Upper lobe of right lung (tissue), 1 donor: ENCODE measurements at regions not wholly inside any gene's neighbourhood (a gene's known extent, or its start where the extent isn't known, plus 50 kb on each side); places are given as distances from the start of the nearest gene placed in this dataset.

Experiments used
- ATAC-seq: fragments of 200-7000 bp; cut with Tn5 transposase; one replicate; pipeline ENCODE4 v1.9.1; 2020; ENCODE audit warnings: mild to moderate bottlenecking, moderate library complexity
- DNase-seq: peaks from one replicate; pipeline ENCODE4 v3.0.0-alpha.2; 2020
- H3K27ac ChIP-seq: fragments of 200-600 bp; one replicate; pipeline ENCODE4 v1.8.0; 2022
- H3K27me3 ChIP-seq: fragments of 200-600 bp; one replicate; pipeline ENCODE4 v1.8.0; 2022; ENCODE audit warnings: mild to moderate bottlenecking
- H3K36me3 ChIP-seq: fragments of 200-600 bp; one replicate; pipeline ENCODE4 v1.8.0; 2022
- H3K4me1 ChIP-seq: fragments of 200-600 bp; one replicate; pipeline ENCODE4 v1.8.0; 2022
- H3K4me3 ChIP-seq: fragments of 200-600 bp; one replicate; pipeline ENCODE4 v1.8.0; 2022; ENCODE audit warnings: mild to moderate bottlenecking
- H3K9me3 ChIP-seq: fragments of 200-600 bp; one replicate; pipeline ENCODE4 v1.8.0; 2022
- intact Hi-C: fragments of 100-400 bp; cut with DNase I; formaldehyde crosslinking; loops from one replicate; pipeline ENCODE4 v1.11.0; 2022
- TF ChIP-seq, protein P1 (sequence below): fragments of 200-600 bp; IDR thresholded peaks from one replicate; pipeline ENCODE4 v1.8.0; 2022; ENCODE audit warnings: antibody characterized with exemption
- donor health status: DM: no; HTN: yes; CAD: no; lungs with severe emphysema.

DNA sequence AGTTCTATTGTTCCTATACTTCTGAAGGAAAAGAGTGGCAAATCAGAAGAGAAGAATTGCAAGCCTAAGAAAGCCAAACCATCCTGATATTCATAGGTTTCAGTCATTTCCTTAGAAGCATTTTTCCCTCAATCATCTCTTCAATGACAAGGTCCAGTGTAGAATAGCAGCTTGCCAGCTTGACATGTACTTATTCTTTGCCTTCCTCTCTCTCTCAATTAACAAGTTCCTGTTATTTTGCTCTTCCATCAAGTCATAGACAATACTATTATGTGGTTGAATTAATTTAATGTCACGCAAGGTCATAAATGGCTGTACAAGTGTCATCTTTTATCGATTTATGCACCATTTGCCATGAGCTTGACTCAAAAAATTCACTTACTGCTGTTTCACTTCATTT is 216.3 kb upstream of the MBL2 start:
- Histone ChIP-seq H3K9me3 (no peaks in the 10 kb centered on the region), H3K36me3 (no peaks in the 10 kb centered on the region), H3K4me1 (no peaks in the 10 kb centered on the region), H3K27me3 (no peaks in the 10 kb centered on the region), H3K27ac (no peak overlapping the region), H3K4me3 (no peak overlapping the region)
- intact Hi-C loops = no loop called here
- TF ChIP-seq, protein P1, sequence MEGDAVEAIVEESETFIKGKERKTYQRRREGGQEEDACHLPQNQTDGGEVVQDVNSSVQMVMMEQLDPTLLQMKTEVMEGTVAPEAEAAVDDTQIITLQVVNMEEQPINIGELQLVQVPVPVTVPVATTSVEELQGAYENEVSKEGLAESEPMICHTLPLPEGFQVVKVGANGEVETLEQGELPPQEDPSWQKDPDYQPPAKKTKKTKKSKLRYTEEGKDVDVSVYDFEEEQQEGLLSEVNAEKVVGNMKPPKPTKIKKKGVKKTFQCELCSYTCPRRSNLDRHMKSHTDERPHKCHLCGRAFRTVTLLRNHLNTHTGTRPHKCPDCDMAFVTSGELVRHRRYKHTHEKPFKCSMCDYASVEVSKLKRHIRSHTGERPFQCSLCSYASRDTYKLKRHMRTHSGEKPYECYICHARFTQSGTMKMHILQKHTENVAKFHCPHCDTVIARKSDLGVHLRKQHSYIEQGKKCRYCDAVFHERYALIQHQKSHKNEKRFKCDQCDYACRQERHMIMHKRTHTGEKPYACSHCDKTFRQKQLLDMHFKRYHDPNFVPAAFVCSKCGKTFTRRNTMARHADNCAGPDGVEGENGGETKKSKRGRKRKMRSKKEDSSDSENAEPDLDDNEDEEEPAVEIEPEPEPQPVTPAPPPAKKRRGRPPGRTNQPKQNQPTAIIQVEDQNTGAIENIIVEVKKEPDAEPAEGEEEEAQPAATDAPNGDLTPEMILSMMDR = no peak
- no peak for DNase-seq
- ATAC-seq = no peak

GRCh38 chr10:52986125-52986524 is 213.5 kb upstream of the MBL2 start:
- no peak overlapping the region for H3K27ac ChIP-seq
- no peak overlapping the region for H3K4me3 ChIP-seq
- no peaks in the 10 kb centered on the region for H3K4me1 ChIP-seq
- H3K27me3 ChIP-seq = no peaks in the 10 kb centered on the region
- H3K9me3 ChIP-seq = no peaks in the 10 kb centered on the region
- DNase-seq (no peak), ATAC-seq (no peak)
- intact Hi-C loops = no loop called here
- H3K36me3 ChIP-seq = no peaks in the 10 kb centered on the region
- TF ChIP-seq, protein P1 = no peak

DNA sequence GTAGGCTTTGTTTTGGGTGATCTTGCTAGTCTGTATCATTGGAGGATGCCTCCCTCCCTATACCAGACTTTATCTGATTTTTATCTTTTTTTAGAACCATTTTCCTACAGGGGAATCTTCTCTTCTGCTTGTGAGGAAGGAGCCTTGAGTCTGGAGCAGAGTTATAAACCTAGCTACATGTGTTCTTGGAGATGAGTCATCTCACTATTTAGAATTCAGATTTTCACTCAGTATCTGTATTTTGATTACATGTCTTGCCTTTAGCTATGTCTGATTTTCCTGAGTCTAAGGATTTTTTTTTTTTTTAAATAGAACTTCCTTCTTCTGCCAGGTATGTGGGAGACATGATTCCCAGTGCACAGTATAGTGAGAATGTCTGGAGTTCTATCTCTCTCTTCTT is 211.6 kb upstream of the MBL2 start:
- H3K36me3 ChIP-seq = no peaks in the 10 kb centered on the region
- no peak for ATAC-seq
- TF ChIP-seq, protein P1 = no peak
- no peak overlapping the region for H3K27ac ChIP-seq
- no peak for DNase-seq
- H3K4me1 ChIP-seq = no peaks in the 10 kb centered on the region
- intact Hi-C loops = no loop called here
- no peaks in the 10 kb centered on the region for H3K27me3 ChIP-seq
- H3K9me3 ChIP-seq = no peaks in the 10 kb centered on the region
- H3K4me3 ChIP-seq = no peak overlapping the region

DNA sequence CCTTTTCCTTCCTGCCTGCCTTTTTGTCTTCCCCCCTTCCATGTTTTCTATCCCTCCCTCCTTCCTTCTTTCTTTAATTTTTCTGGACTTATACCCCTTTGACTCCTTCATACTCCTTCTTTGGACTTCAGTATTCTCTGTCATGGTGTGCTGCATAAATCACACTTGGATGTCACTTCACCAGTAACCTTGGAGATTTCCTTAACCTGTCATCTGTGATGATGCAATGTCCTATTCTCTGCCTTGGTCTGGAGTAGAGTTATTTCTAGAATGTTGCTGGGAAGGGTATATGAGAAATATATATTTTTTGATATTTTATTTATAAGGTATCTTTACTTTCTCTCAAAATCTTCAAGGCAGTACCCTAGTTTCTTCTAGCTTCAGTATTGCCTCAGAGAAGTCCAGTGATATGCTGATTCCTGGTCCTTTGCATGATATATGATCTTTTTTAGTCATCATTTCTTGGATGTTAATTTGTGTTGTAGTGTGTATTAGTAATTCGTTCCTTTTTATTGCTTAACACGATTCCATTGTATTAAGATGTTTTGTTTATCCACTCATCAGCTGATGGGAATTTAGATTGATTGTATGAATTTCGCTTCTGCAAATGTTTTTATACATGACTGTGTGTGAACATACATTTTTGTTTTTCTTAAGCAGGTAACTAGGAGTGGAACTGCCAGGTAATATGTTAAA is 206.9 kb upstream of the MBL2 start:
- ATAC-seq = no peak

DNA sequence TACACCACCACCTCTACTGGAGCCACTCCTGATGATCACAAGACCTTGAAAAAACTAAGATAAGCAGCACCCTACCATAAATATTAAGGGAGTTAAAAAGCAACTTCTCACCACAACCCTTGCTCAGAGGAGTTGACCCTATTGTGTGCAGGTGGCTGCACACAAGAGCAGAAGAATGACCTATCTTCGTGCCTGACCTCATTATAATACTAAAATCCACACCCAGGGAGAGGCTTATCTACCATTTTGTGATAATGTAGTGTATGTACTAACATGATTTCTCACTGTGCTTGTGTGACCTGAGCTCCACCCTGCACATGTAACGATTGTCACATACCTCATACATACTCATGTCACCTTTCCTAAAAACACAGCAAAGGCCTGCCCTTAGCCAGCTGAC is 205.0 kb upstream of the MBL2 start:
- Histone ChIP-seq H3K4me1 (no peaks in the 10 kb centered on the region), H3K27me3 (no peaks in the 10 kb centered on the region), H3K9me3 (no peaks in the 10 kb centered on the region), H3K36me3 (no peaks in the 10 kb centered on the region), H3K27ac (no peak overlapping the region), H3K4me3 (no peak overlapping the region)
- TF ChIP-seq, protein P1 = no peak
- intact Hi-C loops = no loop called here
- ATAC-seq = no peak
- no peak for DNase-seq

More for the DNA sequence above, 206.9 kb upstream of the MBL2 start:
- H3K27ac ChIP-seq = no peak overlapping the region
- TF ChIP-seq, protein P1 = no peak
- H3K36me3 ChIP-seq = no peaks in the 10 kb centered on the region
- H3K27me3 ChIP-seq = no peaks in the 10 kb centered on the region
- no peaks in the 10 kb centered on the region for H3K4me1 ChIP-seq
- no peak for DNase-seq
- no peaks in the 10 kb centered on the region for H3K9me3 ChIP-seq
- intact Hi-C loops = no loop called here
- no peak overlapping the region for H3K4me3 ChIP-seq
